ENCODE measurements at regions not wholly inside any gene's neighbourhood (a gene's known extent, or its start where the extent isn't known, plus 50 kb on each side); places are given as distances from the start of the nearest gene placed in this dataset.

DNA sequence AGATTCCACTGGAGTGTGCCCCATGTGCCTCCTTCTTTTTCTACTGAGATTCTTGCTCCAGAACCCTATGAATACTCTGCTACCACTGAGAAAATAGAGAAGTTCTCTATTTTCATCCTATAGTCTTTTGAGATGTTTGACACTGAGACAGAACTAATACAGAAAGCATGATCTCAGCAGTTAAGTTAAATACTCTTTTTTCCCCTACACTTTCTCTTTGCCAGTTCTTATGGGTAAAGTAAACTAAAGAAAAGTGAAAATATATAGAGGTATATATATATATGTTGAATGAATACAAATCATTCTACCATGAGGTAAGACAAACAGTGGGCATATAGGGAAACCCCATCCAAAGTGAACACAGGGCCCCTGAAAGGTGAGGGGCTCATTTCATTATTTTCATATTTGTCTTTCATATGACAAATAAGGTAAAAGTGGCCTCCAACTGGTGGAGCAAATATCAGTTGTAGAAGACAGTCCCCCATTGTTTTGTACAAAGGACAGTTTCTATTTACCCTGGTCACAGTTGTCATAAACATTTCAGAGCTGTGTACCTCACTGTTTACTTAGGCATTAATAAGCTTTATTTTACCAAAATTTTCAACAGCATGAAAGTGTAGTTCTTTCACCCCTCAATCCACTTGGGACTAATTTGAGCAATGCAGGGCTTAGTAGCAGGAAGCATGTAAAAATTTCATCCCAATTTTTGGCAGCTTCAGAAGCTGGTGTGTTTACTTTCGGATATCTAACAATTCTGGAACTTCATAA is 188.3 kb upstream of the MARCKS start:
- peak overlapping the region; percentile 19 for H3K9ac ChIP-seq (ENCODE audit: low read length)
- H3K4me2 ChIP-seq (ENCODE audit: low read length, poor library complexity, severe bottlenecking) = no peak overlapping the region
- H3K79me1 ChIP-seq (replicated peaks; ENCODE audit: low read length, poor library complexity, severe bottlenecking) = no peaks in the 10 kb centered on the region
- no peaks in the 10 kb centered on the region for H3K27me3 ChIP-seq (ENCODE audit: control insufficient read depth in 1 of 2, insufficient read depth in 1 of 2, low read length in 2 of 2)
- H2AK5ac ChIP-seq (ENCODE audit: low read length, severe bottlenecking) = no peak overlapping the region
- H4K91ac ChIP-seq (ENCODE audit: low read length) = no peak overlapping the region
- H2BK5ac ChIP-seq (ENCODE audit: low read depth, low read length, poor library complexity, severe bottlenecking) = no peak overlapping the region
- no peak overlapping the region for H3K14ac ChIP-seq (ENCODE audit: low read length in 2 of 2)
- no peak overlapping the region for H3K23ac ChIP-seq (ENCODE audit: low read length in 2 of 2)
- H3K36me3 ChIP-seq (ENCODE audit: control insufficient read depth in 1 of 2, insufficient read depth in 2 of 2, low read depth in 1 of 2, low read length in 2 of 2) = no peaks in the 10 kb centered on the region
- no peaks in the 10 kb centered on the region for H3K9me3 ChIP-seq (ENCODE audit: control insufficient read depth, low read length)
- no peak overlapping the region for H3K4ac ChIP-seq (ENCODE audit: low read depth in 1 of 2, low read length in 2 of 2)
- WGBS = 83% methylated on average over 1 of the region's 1 CpG
- H3K4me1 ChIP-seq (ENCODE audit: control insufficient read depth, insufficient read depth, low read depth, low read length) = no peaks in the 10 kb centered on the region
- no peak overlapping the region for H2AFZ ChIP-seq (ENCODE audit: low read depth, low read length)
- H4K8ac ChIP-seq (ENCODE audit: low read length) = no peak overlapping the region
- H3K18ac ChIP-seq (ENCODE audit: low read depth in 1 of 2, low read length in 2 of 2) = no peak overlapping the region
- no peak for DNase-seq
- no peak overlapping the region for H3K4me3 ChIP-seq (ENCODE audit: insufficient read depth in 1 of 2, low read depth in 1 of 2, low read length in 2 of 2)
- no peak overlapping the region for H2BK120ac ChIP-seq (ENCODE audit: low read depth, low read length)
- H2BK12ac ChIP-seq (ENCODE audit: low read length in 2 of 2) = no peak overlapping the region
- no peak overlapping the region for H2BK15ac ChIP-seq (ENCODE audit: low read depth, poor library complexity, severe bottlenecking)
- no peak overlapping the region for H3K27ac ChIP-seq (ENCODE audit: low read length, poor library complexity, severe bottlenecking)

DNA sequence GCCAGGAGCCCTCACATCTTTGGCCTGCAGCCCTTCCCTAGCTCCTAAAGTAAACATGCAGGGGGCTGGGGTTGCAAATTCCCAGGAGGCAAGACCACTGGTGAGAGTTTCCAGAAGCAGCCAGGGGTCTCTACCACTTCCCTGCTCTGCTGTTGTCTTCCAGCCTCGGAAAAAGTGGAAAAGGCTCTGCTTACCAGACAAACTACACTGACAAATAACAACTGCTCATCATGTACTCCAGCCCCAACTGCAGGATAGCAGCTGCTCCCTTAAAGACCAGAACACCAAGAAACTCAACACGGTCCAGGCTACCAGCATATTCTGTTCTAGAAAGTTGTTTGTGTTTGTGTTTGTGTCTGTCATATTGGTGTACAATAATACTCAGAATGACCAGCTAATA is 187.5 kb upstream of the MARCKS start:
- Histone ChIP-seq H3K36me3 (ENCODE audit: control insufficient read depth in 1 of 2, insufficient read depth in 2 of 2, low read depth in 1 of 2, low read length in 2 of 2) (no peaks in the 10 kb centered on the region), H2AK5ac (ENCODE audit: low read length, severe bottlenecking) (no peak overlapping the region), H3K27ac (ENCODE audit: low read length, poor library complexity, severe bottlenecking) (no peak overlapping the region), H3K9me3 (ENCODE audit: control insufficient read depth, low read length) (no peaks in the 10 kb centered on the region), H3K14ac (ENCODE audit: low read length in 2 of 2) (no peak overlapping the region), H3K4me3 (ENCODE audit: insufficient read depth in 1 of 2, low read depth in 1 of 2, low read length in 2 of 2) (no peak overlapping the region), H2AFZ (ENCODE audit: low read depth, low read length) (no peak overlapping the region), H2BK120ac (ENCODE audit: low read depth, low read length) (peak overlapping the region; percentile 19), H2BK15ac (ENCODE audit: low read depth, poor library complexity, severe bottlenecking) (peak overlapping the region; percentile 52), H4K91ac (ENCODE audit: low read length) (no peak overlapping the region), H3K4ac (ENCODE audit: low read depth in 1 of 2, low read length in 2 of 2) (no peak overlapping the region), H2BK5ac (ENCODE audit: low read depth, low read length, poor library complexity, severe bottlenecking) (no peak overlapping the region), H3K27me3 (ENCODE audit: control insufficient read depth in 1 of 2, insufficient read depth in 1 of 2, low read length in 2 of 2) (no peaks in the 10 kb centered on the region), H3K18ac (ENCODE audit: low read depth in 1 of 2, low read length in 2 of 2) (peak overlapping the region in 1 of 2 experiments; percentile 33), H3K23ac (ENCODE audit: low read length in 2 of 2) (no peak overlapping the region), H3K79me1 (replicated peaks; ENCODE audit: low read length, poor library complexity, severe bottlenecking) (no peaks in the 10 kb centered on the region), H3K9ac (ENCODE audit: low read length) (no peak overlapping the region), H3K4me2 (ENCODE audit: low read length, poor library complexity, severe bottlenecking) (no peak overlapping the region), H2BK12ac (ENCODE audit: low read length in 2 of 2) (no peak overlapping the region), H3K4me1 (ENCODE audit: control insufficient read depth, insufficient read depth, low read depth, low read length) (no peaks in the 10 kb centered on the region), H4K8ac (ENCODE audit: low read length) (no peak overlapping the region)
- 8% methylated on average over 1 of the region's 2 CpGs for WGBS
- DNase-seq = no peak

DNA sequence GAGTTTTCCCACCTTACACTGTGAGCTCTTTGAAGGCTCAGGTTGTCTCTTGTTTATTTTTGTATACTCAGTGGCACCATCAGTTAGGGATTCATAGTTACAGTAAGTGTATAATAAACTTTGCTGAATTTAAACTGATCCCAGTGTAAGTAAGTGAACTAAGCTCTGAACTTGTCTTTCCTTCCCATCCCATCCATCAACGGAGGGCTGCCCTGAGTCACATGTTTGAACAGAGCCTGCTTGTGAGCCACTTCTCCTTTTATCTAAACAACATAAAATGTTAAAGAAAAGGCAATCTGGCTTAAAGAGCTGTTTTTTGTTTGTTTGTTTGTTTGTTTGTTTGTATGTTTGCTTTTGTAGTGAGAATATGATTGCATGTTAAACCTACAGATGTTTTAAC is 185.7 kb upstream of the MARCKS start:
- Histone ChIP-seq H3K14ac (ENCODE audit: low read length in 2 of 2) (no peak overlapping the region), H3K79me1 (replicated peaks; ENCODE audit: low read length, poor library complexity, severe bottlenecking) (no peaks in the 10 kb centered on the region), H3K4me3 (ENCODE audit: insufficient read depth in 1 of 2, low read depth in 1 of 2, low read length in 2 of 2) (no peak overlapping the region), H3K4me2 (ENCODE audit: low read length, poor library complexity, severe bottlenecking) (no peak overlapping the region), H3K4me1 (ENCODE audit: control insufficient read depth, insufficient read depth, low read depth, low read length) (no peaks in the 10 kb centered on the region), H3K9me3 (ENCODE audit: control insufficient read depth, low read length) (no peaks in the 10 kb centered on the region), H4K91ac (ENCODE audit: low read length) (no peak overlapping the region), H4K8ac (ENCODE audit: low read length) (no peak overlapping the region), H3K4ac (ENCODE audit: low read depth in 1 of 2, low read length in 2 of 2) (no peak overlapping the region), H3K36me3 (ENCODE audit: control insufficient read depth in 1 of 2, insufficient read depth in 2 of 2, low read depth in 1 of 2, low read length in 2 of 2) (no peaks in the 10 kb centered on the region), H2BK5ac (ENCODE audit: low read depth, low read length, poor library complexity, severe bottlenecking) (no peak overlapping the region), H2BK12ac (ENCODE audit: low read length in 2 of 2) (no peak overlapping the region), H2BK15ac (ENCODE audit: low read depth, poor library complexity, severe bottlenecking) (no peak overlapping the region), H3K9ac (ENCODE audit: low read length) (no peak overlapping the region), H2BK120ac (ENCODE audit: low read depth, low read length) (no peak overlapping the region), H3K27ac (ENCODE audit: low read length, poor library complexity, severe bottlenecking) (no peak overlapping the region), H2AFZ (ENCODE audit: low read depth, low read length) (no peak overlapping the region), H2AK5ac (ENCODE audit: low read length, severe bottlenecking) (no peak overlapping the region), H3K23ac (ENCODE audit: low read length in 2 of 2) (no peak overlapping the region), H3K27me3 (ENCODE audit: control insufficient read depth in 1 of 2, insufficient read depth in 1 of 2, low read length in 2 of 2) (no peaks in the 10 kb centered on the region), H3K18ac (ENCODE audit: low read depth in 1 of 2, low read length in 2 of 2) (no peak overlapping the region)
- DNase-seq = peak; percentile 56
- no CpG with 5 or more reads among the region's 1 CpG for WGBS

DNA sequence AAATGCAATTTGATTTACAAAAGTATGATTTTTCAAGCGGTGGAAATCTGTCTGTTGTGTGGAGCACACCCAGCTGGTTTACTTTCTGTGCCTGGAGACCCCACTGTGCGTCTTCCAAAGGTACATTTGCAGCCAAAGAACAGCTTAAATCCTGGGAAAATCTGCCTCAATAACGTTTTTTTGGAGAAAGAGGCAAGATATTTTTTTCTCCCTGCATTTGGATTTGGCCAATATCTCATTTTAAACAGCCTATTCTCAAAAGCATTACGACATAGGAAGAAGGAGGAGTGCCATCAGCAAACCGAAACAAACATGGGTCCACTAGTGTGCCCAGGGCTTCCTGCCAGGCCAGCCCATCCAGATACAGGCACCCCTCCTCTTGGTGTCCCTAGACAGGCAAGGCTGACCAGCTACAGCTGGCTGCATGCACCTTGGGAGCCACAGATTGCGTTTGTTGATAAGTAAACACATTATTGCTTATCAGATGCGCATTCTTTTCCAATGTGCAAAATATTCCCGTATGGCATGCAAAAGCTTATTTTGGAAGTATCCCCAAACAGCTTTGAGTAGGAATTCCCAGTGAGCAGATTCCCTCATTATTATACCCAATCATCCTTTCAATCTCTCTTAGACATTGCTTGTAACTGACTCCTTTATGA is 184.5 kb upstream of the MARCKS start:
- 67% methylated on average over 8 of the region's 8 CpGs for WGBS
- no peak overlapping the region for H3K27ac ChIP-seq (ENCODE audit: low read length, poor library complexity, severe bottlenecking)
- no peaks in the 10 kb centered on the region for H3K36me3 ChIP-seq (ENCODE audit: control insufficient read depth in 1 of 2, insufficient read depth in 2 of 2, low read depth in 1 of 2, low read length in 2 of 2)

More for the DNA sequence above, 184.5 kb upstream of the MARCKS start:
- Histone ChIP-seq H3K4me3 (ENCODE audit: insufficient read depth in 1 of 2, low read depth in 1 of 2, low read length in 2 of 2) (peak overlapping the region in 1 of 2 experiments; percentile 78), H3K4me2 (ENCODE audit: low read length, poor library complexity, severe bottlenecking) (no peak overlapping the region), H3K23ac (ENCODE audit: low read length in 2 of 2) (no peak overlapping the region), H2AK5ac (ENCODE audit: low read length, severe bottlenecking) (no peak overlapping the region), H3K9me3 (ENCODE audit: control insufficient read depth, low read length) (no peaks in the 10 kb centered on the region), H4K91ac (ENCODE audit: low read length) (no peak overlapping the region), H3K79me1 (replicated peaks; ENCODE audit: low read length, poor library complexity, severe bottlenecking) (no peaks in the 10 kb centered on the region), H2BK15ac (ENCODE audit: low read depth, poor library complexity, severe bottlenecking) (no peak overlapping the region), H3K14ac (ENCODE audit: low read length in 2 of 2) (no peak overlapping the region), H3K9ac (ENCODE audit: low read length) (peak overlapping the region; percentile 80), H2AFZ (ENCODE audit: low read depth, low read length) (peak overlapping the region; percentile 85), H4K8ac (ENCODE audit: low read length) (no peak overlapping the region), H3K18ac (ENCODE audit: low read depth in 1 of 2, low read length in 2 of 2) (peak overlapping the region in 1 of 2 experiments; percentile 89), H2BK12ac (ENCODE audit: low read length in 2 of 2) (peak overlapping the region in 1 of 2 experiments; percentile 69), H3K27me3 (ENCODE audit: control insufficient read depth in 1 of 2, insufficient read depth in 1 of 2, low read length in 2 of 2) (no peaks in the 10 kb centered on the region), H3K4ac (ENCODE audit: low read depth in 1 of 2, low read length in 2 of 2) (no peak overlapping the region), H2BK5ac (ENCODE audit: low read depth, low read length, poor library complexity, severe bottlenecking) (no peak overlapping the region), H2BK120ac (ENCODE audit: low read depth, low read length) (no peak overlapping the region), H3K4me1 (ENCODE audit: control insufficient read depth, insufficient read depth, low read depth, low read length) (no peaks in the 10 kb centered on the region)
- peak; percentile 36 for DNase-seq

All from mesenchymal stem cell (in vitro differentiated cells and primary cell).